Dermis microvascular lymphatic vessel endothelial cell (primary cell): ENCODE measurements at regions not wholly inside any gene's neighbourhood (a gene's known extent, or its start where the extent isn't known, plus 50 kb on each side); places are given as distances from the start of the nearest gene placed in this dataset.
"Not testable (repeated sequence)": the region's sequence is repeated elsewhere in the genome, so short reads cannot be mapped to it uniquely, and the experiment has no call there.

Experiments used
- DNase-seq, 2 donors: peaks; one replicate each; pipeline versions ENCODE4 v3.0.0 to v3.0.0-alpha.2; 2010; ENCODE audit warnings: low read depth in 2 of 2

- peak in 1 of 2 donors; percentile 60 for DNase-seq
Observed at GRCh38 chr6:21741221-21742109, 147.9 kb downstream of the SOX4 start.

DNA sequence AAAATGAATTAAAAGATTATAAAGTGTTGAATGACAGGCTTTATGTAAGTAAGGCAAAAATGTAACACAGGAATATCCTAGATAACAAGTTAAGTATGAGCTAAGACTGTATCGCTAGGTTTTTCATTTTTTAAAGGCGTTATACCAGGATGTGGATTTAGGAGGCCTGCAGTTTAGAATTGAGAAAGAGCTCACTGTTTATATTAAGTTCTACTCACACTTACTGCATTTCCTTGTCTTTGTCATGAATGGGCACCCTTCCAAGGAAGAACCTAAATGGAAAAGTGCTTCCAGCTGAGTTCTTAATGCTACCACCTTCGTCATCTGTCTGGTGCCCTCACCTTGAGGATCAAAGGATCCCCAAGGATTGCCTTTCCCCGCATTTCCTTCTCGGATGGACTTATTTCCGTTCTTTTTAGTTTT, 148.7 kb downstream of the SOX4 start:
- DNase-seq, result peak in 1 of 2 donors; percentile 89

- no peak for DNase-seq
Observed at GRCh38 chr6:21744331-21744730, 150.8 kb downstream of the SOX4 start.

GRCh38 chr6:21745543-21746337, 152.2 kb downstream of the SOX4 start:
- no peak for DNase-seq

DNA sequence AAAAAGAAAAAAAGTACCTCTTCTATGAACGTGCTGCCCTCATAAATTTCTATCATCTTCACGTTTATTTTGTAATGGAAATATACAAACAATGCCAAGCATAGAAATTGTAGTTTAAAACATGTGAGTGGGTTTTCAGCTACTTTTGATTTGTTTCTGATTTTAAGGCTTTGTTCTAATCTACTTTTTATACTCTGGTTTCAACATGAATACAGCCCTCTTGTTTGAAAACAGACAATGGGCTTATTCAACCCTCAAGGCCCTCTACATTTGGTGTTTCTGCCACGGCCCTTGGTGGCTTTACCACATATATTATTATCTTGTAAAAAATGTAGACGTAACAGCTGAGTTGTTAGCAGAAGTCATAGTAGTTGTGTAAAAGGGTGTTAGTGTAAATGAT, 153.9 kb downstream of the SOX4 start:
- DNase-seq, result no peak

- no peak for DNase-seq
Observed at GRCh38 chr6:21748343-21749056, 154.9 kb downstream of the SOX4 start.

- DNase-seq, result no peak
Observed at GRCh38 chr6:21749754-21750153, 156.2 kb downstream of the SOX4 start.

DNA sequence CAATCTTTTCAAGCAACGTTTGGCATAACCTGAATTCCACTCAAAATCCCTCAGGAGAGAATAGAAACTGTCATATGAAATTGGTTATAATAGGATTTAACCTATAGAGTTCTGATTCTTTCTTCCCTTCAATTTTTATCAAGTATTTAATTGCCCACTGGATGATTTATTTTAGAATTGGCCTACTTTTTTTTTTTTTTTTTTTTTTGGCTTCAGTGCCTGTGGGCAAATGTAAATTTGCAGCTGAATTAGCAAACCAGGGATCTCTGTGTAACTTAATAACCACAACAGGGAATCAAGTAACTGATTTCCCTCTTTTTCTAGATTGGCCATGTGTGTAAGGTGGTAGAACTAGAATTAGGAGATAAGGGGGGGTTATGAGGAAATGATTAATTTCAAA, 157.0 kb downstream of the SOX4 start:
- DNase-seq, result no peak

DNA sequence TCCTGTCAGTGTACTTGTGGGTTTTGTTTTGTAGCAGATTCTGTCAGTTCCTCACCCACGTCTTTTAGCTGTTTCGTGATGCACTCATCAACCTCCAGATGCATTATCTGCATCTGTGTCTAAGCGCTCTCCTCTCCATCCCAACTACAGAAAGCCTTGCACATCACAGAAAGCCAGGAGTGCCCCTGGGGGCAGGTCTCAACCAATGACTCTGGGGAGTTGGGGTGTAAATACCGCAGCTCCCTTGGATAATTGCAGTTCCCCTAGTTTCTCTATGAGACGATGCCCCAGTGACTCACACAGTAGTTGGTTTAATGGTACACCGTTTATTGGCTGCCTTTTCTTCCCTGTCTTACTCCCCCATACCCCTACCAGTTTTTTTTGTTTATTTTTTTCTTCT, 158.1 kb downstream of the SOX4 start:
- no peak for DNase-seq

GRCh38 chr6:21752054-21752811, 158.7 kb downstream of the SOX4 start:
- peak; percentile 23 to 74 for DNase-seq

DNA sequence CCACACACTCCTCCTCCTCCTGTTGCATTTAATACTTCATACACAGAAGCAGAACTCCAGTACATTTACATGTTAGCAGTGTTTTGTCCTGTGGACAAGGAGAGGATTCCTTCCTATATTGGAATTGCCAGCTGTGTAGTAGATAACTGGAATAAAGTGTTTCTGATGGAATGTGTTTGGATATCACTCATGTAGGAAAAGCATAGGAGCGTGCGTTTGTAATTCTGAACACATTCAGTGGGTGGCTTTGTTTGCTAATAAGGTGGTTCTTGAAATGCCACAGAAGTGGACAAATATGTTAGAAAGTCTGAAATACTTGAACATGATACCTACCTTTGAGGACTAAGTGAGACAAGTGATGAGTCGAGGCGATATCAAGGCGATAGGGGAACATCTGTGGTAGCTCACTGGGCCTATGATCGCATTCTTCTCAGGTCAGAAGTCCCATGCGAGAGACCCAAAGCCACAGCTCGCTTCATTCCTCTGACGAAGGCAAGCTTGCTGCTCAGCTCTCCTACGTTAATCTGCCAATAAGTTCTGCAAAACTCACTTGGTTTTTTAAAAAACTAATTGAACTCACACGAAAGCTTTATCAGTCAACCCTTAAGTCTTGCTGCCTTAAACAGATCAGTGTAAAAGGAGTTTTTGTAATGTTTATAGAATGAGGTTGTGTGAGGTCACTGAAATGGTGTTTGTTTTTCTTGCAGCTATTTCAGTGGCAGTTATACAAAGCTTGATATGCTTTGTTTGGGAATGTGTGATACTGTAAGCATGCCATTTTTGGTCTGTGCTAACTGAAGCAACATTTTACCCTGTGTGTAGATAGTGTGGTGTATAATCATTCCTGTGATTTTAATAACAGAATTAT, 159.9 kb downstream of the SOX4 start:
- peak in 1 of 2 donors; percentile 68 for DNase-seq

GRCh38 chr6:21754891-21755290, 161.3 kb downstream of the SOX4 start:
- peak in 1 of 2 donors; percentile 71 for DNase-seq

GRCh38 chr6:21756487-21756886, 162.9 kb downstream of the SOX4 start:
- DNase-seq, result no peak

GRCh38 chr6:21757392-21757791, 163.8 kb downstream of the SOX4 start:
- not testable (repeated sequence) for DNase-seq

GRCh38 chr6:21759721-21760120, 166.2 kb downstream of the SOX4 start:
- no peak for DNase-seq

DNA sequence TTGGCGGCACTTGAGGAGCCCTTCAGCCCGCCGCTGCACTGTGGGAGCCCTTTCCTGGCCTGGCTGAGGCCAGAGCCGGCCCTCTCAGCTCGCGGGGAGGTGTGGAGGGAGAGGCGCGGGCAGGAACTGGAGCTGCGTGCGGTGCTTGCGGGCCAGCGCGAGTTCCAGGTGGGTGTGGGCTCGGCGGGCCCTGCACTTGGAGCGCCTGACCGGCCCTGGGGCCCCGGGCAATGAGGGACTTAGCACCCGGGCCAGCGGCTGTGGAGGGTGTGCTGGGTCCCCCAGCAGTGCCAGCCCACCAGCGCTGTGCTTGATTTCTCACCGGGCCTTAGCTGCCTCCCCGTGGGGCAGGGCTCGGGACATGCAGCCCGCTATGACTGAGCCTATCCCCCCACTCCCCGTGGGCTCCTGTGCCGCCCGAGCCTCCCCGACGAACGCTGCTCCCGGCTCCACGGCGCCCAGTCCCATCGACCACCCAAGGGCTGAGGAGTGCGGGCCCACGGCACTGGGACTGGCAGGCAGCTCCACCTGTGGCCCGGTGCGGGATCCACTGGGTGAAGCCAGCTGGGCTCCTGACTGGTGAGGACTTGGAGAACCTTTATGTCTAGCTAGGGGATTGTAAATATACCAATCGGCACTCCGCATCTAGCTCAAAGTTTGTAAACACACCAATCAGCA, 167.6 kb downstream of the SOX4 start:
- DNase-seq, result not testable (repeated sequence)

GRCh38 chr6:21764989-21765388, 171.4 kb downstream of the SOX4 start:
- no peak for DNase-seq

DNA sequence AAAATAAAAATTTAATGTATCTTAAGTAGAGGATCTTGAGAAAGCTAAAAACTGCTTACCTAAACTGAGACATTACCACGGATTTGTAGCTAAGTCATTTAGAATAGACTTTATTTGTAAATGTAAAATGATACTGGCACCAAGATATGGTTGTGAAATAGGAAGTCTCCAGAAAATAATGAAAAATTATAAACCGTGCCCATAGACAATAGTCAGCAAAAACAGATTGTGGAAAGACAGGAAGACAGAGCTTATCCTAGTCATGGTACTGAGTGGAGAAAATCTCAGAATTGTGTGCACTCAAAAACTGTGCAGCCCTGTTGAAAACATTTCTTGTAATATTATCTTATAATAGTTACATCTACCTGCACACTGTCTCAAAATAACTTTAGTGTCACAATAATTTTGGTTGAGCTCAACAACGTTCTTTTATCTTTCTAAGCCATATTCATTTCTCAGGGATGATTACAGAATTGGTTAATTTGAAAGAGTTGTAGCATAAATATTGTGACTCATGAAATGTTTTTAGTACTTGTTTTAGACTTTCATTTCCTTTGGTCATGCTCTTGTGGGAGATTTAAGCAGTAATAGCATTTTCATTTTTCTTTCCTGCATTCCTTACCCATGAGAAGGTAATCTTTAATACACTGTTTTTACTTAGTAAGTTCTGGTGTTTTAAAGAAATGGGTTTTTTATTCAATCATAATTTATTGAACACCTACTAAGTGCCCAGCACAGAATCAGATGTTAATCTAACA, 174.5 kb downstream of the SOX4 start:
- peak in 1 of 2 donors; percentile 77 for DNase-seq

- DNase-seq, result peak in 1 of 2 donors; percentile 84
Observed at GRCh38 chr6:21769405-21769861, 175.9 kb downstream of the SOX4 start.
